Panc1 (cell line): ENCODE measurements at regions not wholly inside any gene's neighbourhood (a gene's known extent, or its start where the extent isn't known, plus 50 kb on each side); places are given as distances from the start of the nearest gene placed in this dataset.

Source experiments
- ATAC-seq: fragments of 200-7000 bp; cut with Tn5 transposase; 2 replicates; pipeline ENCODE4 v1.9.1; 2020; ENCODE audit warnings: mild to moderate bottlenecking, moderate library complexity
- BruUV-seq: library from RNA; stranded (reverse); fragments of 400-500 nt; replicated peaks from 2 replicates; lab custom pipeline; 2021; lab: Mats Ljungman, UMichigan
- CTCF ChIA-PET: fragments of 300-600 bp; sonication (Branson Sonifier 250); formaldehyde crosslinking; loops from one replicate; lab custom pipeline; 2022; ENCODE audit warnings: antibody characterized with exemption; lab: Charles Lee
- POLR2A ChIA-PET: fragments of 300-600 bp; sonication (Branson Sonifier 250); formaldehyde crosslinking; loops from one replicate; lab custom pipeline; 2022; ENCODE audit warnings: antibody characterized with exemption; lab: Charles Lee
- DNase-seq: peaks from one replicate; pipeline ENCODE4 v3.0.0-alpha.2; 2010; ENCODE audit warnings: low read depth, low spot score
- H3K27ac ChIP-seq: 2 replicates; pipeline ENCODE4 v1.5.1; 2011; ENCODE audit warnings: mild to moderate bottlenecking, low read length, inconsistent platforms
- H3K27me3 ChIP-seq: fragments of 200-500 bp; sonication (Bioruptor generic); 2 replicates; pipeline ENCODE4 v1.6.0; 2014; ENCODE audit warnings: low read length, inconsistent platforms; ENCODE audit not compliant: control insufficient read depth, insufficient read depth
- H3K36me3 ChIP-seq: fragments of 200-500 bp; sonication (Bioruptor generic); 2 replicates; pipeline ENCODE4 v1.5.1; 2014; ENCODE audit warnings: inconsistent platforms, mild to moderate bottlenecking, low read length, moderate library complexity; ENCODE audit not compliant: control insufficient read depth, insufficient read depth
- H3K4me1 ChIP-seq: 2 replicates; pipeline ENCODE4 v1.5.1; 2011; ENCODE audit warnings: inconsistent platforms, mild to moderate bottlenecking, low read length, moderate library complexity; ENCODE audit not compliant: control insufficient read depth, insufficient read depth
- H3K4me3 ChIP-seq, 2 experiments: 2 replicates each; pipeline ENCODE4 v1.5.1; 2011 to 2012; ENCODE audit warnings: low read depth in 2 of 2, low read length in 2 of 2, mild to moderate bottlenecking in 2 of 2, inconsistent platforms in 1 of 2, moderate library complexity in 1 of 2
- H3K9me3 ChIP-seq: fragments of 200-500 bp; sonication (Bioruptor generic); 2 replicates; pipeline ENCODE4 v1.5.1; 2014; ENCODE audit warnings: low read depth, mild to moderate bottlenecking, inconsistent platforms, low read length, moderate library complexity; ENCODE audit not compliant: control insufficient read depth, insufficient read depth
- POLR2AphosphoS5 ChIP-seq: IDR thresholded peaks from 2 replicates; pipeline ENCODE4 v1.6.1; 2012; ENCODE audit warnings: mild to moderate bottlenecking, low read depth, low read length, moderate library complexity
- REST ChIP-seq, 2 experiments: IDR thresholded peaks; 2 replicates each; pipeline ENCODE4 v1.6.1; 2011 to 2012; ENCODE audit warnings: low read depth in 2 of 2, control low read depth in 1 of 2, low read length in 1 of 2, mild to moderate bottlenecking in 1 of 2, moderate library complexity in 1 of 2; ENCODE audit not compliant: insufficient read depth in 1 of 2
- SIN3A ChIP-seq: IDR thresholded peaks from 2 replicates; pipeline ENCODE4 v1.6.1; 2012; ENCODE audit warnings: low read depth, mild to moderate bottlenecking, low read length, moderate library complexity, borderline replicate concordance; ENCODE audit not compliant: insufficient read depth
- TCF7L2 ChIP-seq: IDR thresholded peaks from 2 replicates; pipeline ENCODE4 v1.6.1; 2011; ENCODE audit warnings: mild to moderate bottlenecking, low read depth, low read length, inconsistent platforms
- in situ Hi-C: cut with HindIII; loops from 2 replicates; pipeline ENCODE4 v1.10.0; 2016; ENCODE audit warnings: low sequenced_read_pairs, low pct_unique_long_range_greater_than_20kb
- intact Hi-C: fragments of 100-400 bp; cut with micrococcal nuclease; formaldehyde crosslinking; loops from one replicate; pipeline ENCODE4 v1.10.0; 2022; ENCODE audit not compliant: unreplicated experiment
- TF ChIP-seq, protein P1 (sequence below): fragments of 450-650 bp; IDR thresholded peaks from 2 replicates; pipeline ENCODE4 v1.5.1; 2017; ENCODE audit warnings: mild to moderate bottlenecking

DNA sequence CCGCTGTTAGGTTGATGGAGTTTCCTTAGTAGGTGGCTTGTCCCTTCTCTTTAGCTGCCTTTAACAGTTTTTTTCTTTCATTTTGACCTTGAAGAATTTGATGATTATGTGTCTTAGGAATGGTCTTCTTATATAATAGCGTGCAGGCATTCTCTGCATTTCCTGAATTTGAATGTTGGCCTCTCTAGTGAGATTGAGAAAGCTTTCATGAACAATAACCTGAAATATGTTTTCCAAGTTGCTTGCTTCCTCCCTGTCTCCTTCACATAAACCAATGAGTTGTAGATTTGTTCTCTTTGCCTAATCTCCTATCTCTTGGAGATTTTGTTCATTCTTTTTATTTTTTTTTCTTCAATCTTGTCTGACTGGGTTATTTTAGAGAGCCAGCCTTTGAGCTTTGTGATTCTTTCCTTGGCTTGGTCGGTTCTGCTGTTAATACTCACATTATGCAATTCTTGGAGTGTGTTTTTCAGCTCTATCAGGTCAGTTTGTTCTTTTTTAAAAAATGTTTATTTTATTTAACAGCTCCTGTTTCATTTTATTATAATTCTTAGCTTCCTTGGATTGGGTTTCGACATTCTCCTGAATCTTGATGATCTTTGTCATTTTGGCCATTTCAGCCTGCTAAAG is 627.9 kb downstream of the SI start:
- in situ Hi-C loops (no loop called here), intact Hi-C loops (no loop called here)
- no peak for DNase-seq
- ATAC-seq, result no peak
- Histone ChIP-seq H3K4me1 (no peaks in the 10 kb centered on the region), H3K27me3 (no peaks in the 10 kb centered on the region), H3K4me3 (no peak overlapping the region), H3K27ac (no peak overlapping the region), H3K9me3 (no peaks in the 10 kb centered on the region), H3K36me3 (no peaks in the 10 kb centered on the region)
- TF ChIP-seq SIN3A, result no peak
- TF ChIP-seq, protein P1, sequence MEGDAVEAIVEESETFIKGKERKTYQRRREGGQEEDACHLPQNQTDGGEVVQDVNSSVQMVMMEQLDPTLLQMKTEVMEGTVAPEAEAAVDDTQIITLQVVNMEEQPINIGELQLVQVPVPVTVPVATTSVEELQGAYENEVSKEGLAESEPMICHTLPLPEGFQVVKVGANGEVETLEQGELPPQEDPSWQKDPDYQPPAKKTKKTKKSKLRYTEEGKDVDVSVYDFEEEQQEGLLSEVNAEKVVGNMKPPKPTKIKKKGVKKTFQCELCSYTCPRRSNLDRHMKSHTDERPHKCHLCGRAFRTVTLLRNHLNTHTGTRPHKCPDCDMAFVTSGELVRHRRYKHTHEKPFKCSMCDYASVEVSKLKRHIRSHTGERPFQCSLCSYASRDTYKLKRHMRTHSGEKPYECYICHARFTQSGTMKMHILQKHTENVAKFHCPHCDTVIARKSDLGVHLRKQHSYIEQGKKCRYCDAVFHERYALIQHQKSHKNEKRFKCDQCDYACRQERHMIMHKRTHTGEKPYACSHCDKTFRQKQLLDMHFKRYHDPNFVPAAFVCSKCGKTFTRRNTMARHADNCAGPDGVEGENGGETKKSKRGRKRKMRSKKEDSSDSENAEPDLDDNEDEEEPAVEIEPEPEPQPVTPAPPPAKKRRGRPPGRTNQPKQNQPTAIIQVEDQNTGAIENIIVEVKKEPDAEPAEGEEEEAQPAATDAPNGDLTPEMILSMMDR, result no peak
- TF ChIP-seq POLR2AphosphoS5, result no peak
- no peak for TF ChIP-seq REST (IDR thresholded peaks at IDR 0.05; ENCODE audit: insufficient read depth in 1 of 2, low read depth in 2 of 2, low read length in 1 of 2)
- no peak for TF ChIP-seq TCF7L2
- POLR2A ChIA-PET, result no interaction called here
- CTCF ChIA-PET, result no interaction called here
- no TSS peak for BruUV-seq

DNA sequence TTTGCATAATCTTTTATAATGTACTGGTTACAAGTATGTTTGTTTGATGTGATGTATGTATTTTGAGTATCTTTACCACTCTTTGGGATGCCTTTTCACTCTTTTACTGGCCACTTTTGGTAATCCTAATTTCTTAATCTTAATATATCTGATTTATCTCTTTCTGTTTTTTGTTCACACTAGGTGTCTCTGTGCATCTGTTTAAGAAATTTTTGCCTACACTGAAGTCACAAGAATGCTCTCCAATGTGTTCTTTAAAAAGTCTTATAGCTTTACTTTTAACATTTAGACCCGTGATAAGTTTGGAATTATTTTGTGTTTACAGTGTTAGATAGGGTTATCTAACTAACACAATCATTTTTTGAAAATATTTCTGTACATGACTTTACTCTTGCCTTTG is 659.1 kb downstream of the SI start:
- no peak for ATAC-seq
- no peak overlapping the region for H3K27ac ChIP-seq
- CTCF ChIA-PET, result no interaction called here
- no peak for DNase-seq
- H3K27me3 ChIP-seq, result no peaks in the 10 kb centered on the region
- no peak overlapping the region for H3K4me3 ChIP-seq
- TF ChIP-seq POLR2AphosphoS5 (no peak), SIN3A (no peak)
- POLR2A ChIA-PET, result no interaction called here
- no TSS peak for BruUV-seq
- H3K9me3 ChIP-seq, result no peaks in the 10 kb centered on the region
- no peaks in the 10 kb centered on the region for H3K4me1 ChIP-seq
- intact Hi-C loops (no loop called here), in situ Hi-C loops (no loop called here)
- no peaks in the 10 kb centered on the region for H3K36me3 ChIP-seq

DNA sequence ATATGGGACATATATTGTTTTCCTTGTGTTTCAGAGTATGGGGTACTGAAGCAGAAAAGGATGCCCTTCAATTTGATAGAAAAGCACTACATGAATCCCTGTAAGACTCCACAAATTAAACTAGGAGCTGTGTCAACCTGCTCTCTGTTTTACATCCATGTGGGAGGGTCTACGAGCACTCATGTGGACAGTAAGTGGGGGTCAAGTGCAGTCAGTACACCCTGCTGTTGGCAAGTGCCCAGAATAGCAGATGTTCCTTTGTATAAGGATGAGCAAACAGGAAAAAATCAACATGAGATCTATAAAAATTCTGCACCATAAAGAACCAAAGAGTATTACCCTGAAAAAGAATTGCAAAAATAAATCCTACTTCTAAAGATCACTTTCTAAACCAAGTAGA is 659.9 kb downstream of the SI start:
- intact Hi-C loops (no loop called here), in situ Hi-C loops (no loop called here)
- no peaks in the 10 kb centered on the region for H3K9me3 ChIP-seq
- no peak overlapping the region for H3K4me3 ChIP-seq
- no peak for DNase-seq
- H3K27me3 ChIP-seq, result no peaks in the 10 kb centered on the region
- no peaks in the 10 kb centered on the region for H3K4me1 ChIP-seq
- no TSS peak for BruUV-seq
- ChIA-PET CTCF (no interaction called here), POLR2A (no interaction called here)
- no peak overlapping the region for H3K27ac ChIP-seq
- H3K36me3 ChIP-seq, result no peaks in the 10 kb centered on the region
- TF ChIP-seq SIN3A (no peak), REST (IDR thresholded peaks at IDR 0.05; ENCODE audit: insufficient read depth in 1 of 2, low read depth in 2 of 2, low read length in 1 of 2) (no peak), POLR2AphosphoS5 (no peak), TCF7L2 (no peak)
- TF ChIP-seq, protein P1, result no peak
- ATAC-seq, result no peak
